Large intestine (tissue), 3 donors: ENCODE measurements at regions not wholly inside any gene's neighbourhood (a gene's known extent, or its start where the extent isn't known, plus 50 kb on each side); places are given as distances from the start of the nearest gene placed in this dataset.

Source experiments
- DNase-seq, 2 donors: peaks; one replicate each; pipeline versions ENCODE4 v3.0.0 to v3.0.0-alpha.2; 2013
- H3K27ac ChIP-seq: one replicate; pipeline ENCODE4 v1.5.1; 2013; ENCODE audit warnings: low read length
- H3K27me3 ChIP-seq: 2 replicates; pipeline ENCODE4 v1.6.1; 2013; ENCODE audit warnings: low read length; ENCODE audit not compliant: control insufficient read depth, insufficient read depth
- H3K36me3 ChIP-seq: 2 replicates; pipeline ENCODE4 v1.6.1; 2013; ENCODE audit warnings: low read length; ENCODE audit not compliant: control insufficient read depth, insufficient read depth
- H3K4me1 ChIP-seq: one replicate; pipeline ENCODE4 v1.6.1; 2013; ENCODE audit warnings: low read length; ENCODE audit not compliant: control insufficient read depth, insufficient read depth
- H3K4me3 ChIP-seq: one replicate; pipeline ENCODE4 v1.5.1; 2013; ENCODE audit warnings: low read length
- H3K9me3 ChIP-seq: one replicate; pipeline ENCODE4 v1.6.1; 2013; ENCODE audit warnings: mild to moderate bottlenecking, low read depth, low read length, moderate library complexity; ENCODE audit not compliant: control insufficient read depth
- WGBS: methylation state at CpG from one replicate; pipeline ENCODE4 v1.1.5; 2013; ENCODE audit warnings: low lambda C conversion rate; ENCODE audit not compliant: insufficient coverage; 5-methylcytosine and 5-hydroxymethylcytosine counted together

GRCh38 chr2:196333397-196333796 is 162.0 kb upstream of the STK17B start:
- no peaks in the 10 kb centered on the region for H3K36me3 ChIP-seq
- H3K27me3 ChIP-seq = no peaks in the 10 kb centered on the region
- H3K4me3 ChIP-seq = no peak overlapping the region
- H3K27ac ChIP-seq = no peak overlapping the region
- no peaks in the 10 kb centered on the region for H3K9me3 ChIP-seq
- no peak for DNase-seq
- H3K4me1 ChIP-seq = no peaks in the 10 kb centered on the region

- no peaks in the 10 kb centered on the region for H3K4me1 ChIP-seq
- no peaks in the 10 kb centered on the region for H3K27me3 ChIP-seq
- DNase-seq = no peak
- no peak overlapping the region for H3K4me3 ChIP-seq
- H3K9me3 ChIP-seq = no peaks in the 10 kb centered on the region
- WGBS = no CpG with 5 or more reads among the region's 3 CpGs
- H3K36me3 ChIP-seq = no peaks in the 10 kb centered on the region
- H3K27ac ChIP-seq = no peak overlapping the region
Measured at GRCh38 chr2:196334710-196335109, 163.3 kb upstream of the STK17B start.

- H3K27ac ChIP-seq = no peak overlapping the region
- no peaks in the 10 kb centered on the region for H3K4me1 ChIP-seq
- H3K9me3 ChIP-seq = no peaks in the 10 kb centered on the region
- no peaks in the 10 kb centered on the region for H3K36me3 ChIP-seq
- no peak for DNase-seq
- no peaks in the 10 kb centered on the region for H3K27me3 ChIP-seq
- 0% methylated on average over 1 of the region's 6 CpGs for WGBS
- H3K4me3 ChIP-seq = no peak overlapping the region
Measured at GRCh38 chr2:196335221-196335634, 163.8 kb upstream of the STK17B start.

DNA sequence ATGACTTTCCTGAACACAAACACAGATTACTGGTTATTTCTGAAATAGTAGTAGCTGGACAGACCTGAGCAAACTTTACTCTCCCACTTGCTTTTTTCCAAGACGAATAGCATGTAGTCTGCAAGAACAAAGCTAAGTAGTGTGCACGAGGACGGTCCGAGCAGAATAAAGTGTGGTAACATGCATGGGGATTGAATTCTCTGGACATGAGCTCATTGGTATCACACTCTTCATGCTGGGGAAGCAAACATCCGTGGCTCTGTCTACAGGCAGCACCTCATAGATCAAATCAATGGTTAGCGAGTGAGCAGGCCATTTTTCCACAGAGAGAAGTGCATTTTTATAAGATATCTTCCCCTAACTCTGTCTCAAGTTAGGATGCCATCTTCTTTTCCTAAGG is 164.8 kb upstream of the STK17B start:
- Histone ChIP-seq H3K27me3 (no peaks in the 10 kb centered on the region), H3K4me3 (no peak overlapping the region)
- WGBS = 87% methylated on average over 3 of the region's 6 CpGs

GRCh38 chr2:196336715-196337114 is 165.3 kb upstream of the STK17B start:
- no peaks in the 10 kb centered on the region for H3K27me3 ChIP-seq
- H3K4me1 ChIP-seq = no peaks in the 10 kb centered on the region
- no CpG with 5 or more reads among the region's 4 CpGs for WGBS
- no peak for DNase-seq
- no peak overlapping the region for H3K4me3 ChIP-seq
- no peaks in the 10 kb centered on the region for H3K36me3 ChIP-seq
- H3K27ac ChIP-seq = no peak overlapping the region
- no peaks in the 10 kb centered on the region for H3K9me3 ChIP-seq

More for the DNA sequence above, 164.8 kb upstream of the STK17B start:
- Histone ChIP-seq H3K4me1 (no peaks in the 10 kb centered on the region), H3K27ac (no peak overlapping the region), H3K9me3 (no peaks in the 10 kb centered on the region), H3K36me3 (no peaks in the 10 kb centered on the region)
- no peak for DNase-seq

GRCh38 chr2:196337208-196337953 is 166.0 kb upstream of the STK17B start:
- peak in 1 of 2 donors; percentile 20 for DNase-seq
- Histone ChIP-seq H3K36me3 (no peaks in the 10 kb centered on the region), H3K27ac (no peak overlapping the region), H3K27me3 (no peaks in the 10 kb centered on the region), H3K9me3 (no peaks in the 10 kb centered on the region), H3K4me3 (no peak overlapping the region), H3K4me1 (no peaks in the 10 kb centered on the region)
- WGBS = 63% methylated on average over 2 of the region's 6 CpGs

DNA sequence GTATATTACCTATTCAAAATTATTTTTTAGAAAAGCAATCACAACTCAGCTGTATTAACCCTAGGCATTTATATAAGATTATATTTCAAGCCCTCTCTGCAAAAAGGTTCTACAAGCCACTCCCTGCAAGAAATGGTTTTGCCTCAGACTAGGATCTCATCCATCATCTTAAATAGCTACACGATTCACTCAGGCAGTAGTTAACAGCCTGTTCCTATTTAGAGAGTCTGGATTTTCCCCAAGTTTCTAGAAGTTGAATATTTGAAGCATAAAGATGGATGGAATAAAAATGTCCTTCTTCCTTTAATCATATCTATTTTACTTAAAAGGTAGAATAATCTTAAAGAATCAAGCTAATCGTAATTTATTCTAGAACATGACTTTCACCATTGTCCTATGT is 167.1 kb upstream of the STK17B start:
- no peak for DNase-seq
- WGBS = 88% methylated on average over 1 of the region's 2 CpGs
- no peaks in the 10 kb centered on the region for H3K27me3 ChIP-seq
- no peak overlapping the region for H3K4me3 ChIP-seq
- H3K4me1 ChIP-seq = no peaks in the 10 kb centered on the region
- no peak overlapping the region for H3K27ac ChIP-seq
- no peaks in the 10 kb centered on the region for H3K9me3 ChIP-seq
- no peaks in the 10 kb centered on the region for H3K36me3 ChIP-seq

- H3K27ac ChIP-seq = no peak overlapping the region
- no peak for DNase-seq
- no peak overlapping the region for H3K4me3 ChIP-seq
- H3K27me3 ChIP-seq = no peaks in the 10 kb centered on the region
- H3K9me3 ChIP-seq = no peaks in the 10 kb centered on the region
- H3K4me1 ChIP-seq = no peaks in the 10 kb centered on the region
- no peaks in the 10 kb centered on the region for H3K36me3 ChIP-seq
- WGBS = 86% methylated on average over 2 of the region's 2 CpGs
Measured at GRCh38 chr2:196341277-196341841, 170.0 kb upstream of the STK17B start.

- DNase-seq = no peak
- Histone ChIP-seq H3K36me3 (no peaks in the 10 kb centered on the region), H3K4me3 (no peak overlapping the region), H3K27ac (no peak overlapping the region), H3K9me3 (no peaks in the 10 kb centered on the region), H3K27me3 (no peaks in the 10 kb centered on the region), H3K4me1 (no peaks in the 10 kb centered on the region)
- no CpG with 5 or more reads among the region's 1 CpG for WGBS
Measured at GRCh38 chr2:196344397-196344796, 173.0 kb upstream of the STK17B start.

GRCh38 chr2:196353717-196354116 is 182.3 kb upstream of the STK17B start:
- Histone ChIP-seq H3K27ac (no peak overlapping the region), H3K9me3 (peaks cover 9% of the 10 kb centered on the region), H3K4me3 (no peak overlapping the region), H3K36me3 (no peaks in the 10 kb centered on the region), H3K4me1 (no peaks in the 10 kb centered on the region), H3K27me3 (no peaks in the 10 kb centered on the region)
- no CpG with 5 or more reads among the region's 1 CpG for WGBS
- DNase-seq = no peak

DNA sequence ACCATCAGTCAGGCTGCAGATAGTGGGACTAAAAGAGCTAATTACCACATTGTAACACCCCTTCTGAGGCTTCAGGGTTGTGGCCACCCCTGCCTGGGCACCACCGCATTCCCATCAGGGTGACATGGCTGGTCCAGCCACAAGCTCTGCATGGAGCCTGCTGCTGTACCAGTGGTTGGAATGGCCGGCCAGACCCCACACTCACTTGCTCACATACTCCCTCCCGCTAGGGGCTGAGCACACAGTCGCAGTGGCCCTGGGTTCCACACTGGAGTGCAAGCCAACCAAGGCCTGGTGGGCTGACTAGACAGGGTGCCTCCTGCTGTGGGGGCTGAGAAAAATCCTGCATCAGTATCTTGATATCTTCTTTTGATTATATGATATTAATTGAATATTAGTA is 182.8 kb upstream of the STK17B start:
- no peaks in the 10 kb centered on the region for H3K36me3 ChIP-seq
- no peak overlapping the region for H3K4me3 ChIP-seq
- no peak for DNase-seq
- H3K4me1 ChIP-seq = no peaks in the 10 kb centered on the region
- H3K9me3 ChIP-seq = peaks cover 9% of the 10 kb centered on the region
- no peak overlapping the region for H3K27ac ChIP-seq
- WGBS = no CpG with 5 or more reads among the region's 4 CpGs
- no peaks in the 10 kb centered on the region for H3K27me3 ChIP-seq
